Vagina (tissue), 2 donors: ENCODE measurements at regions not wholly inside any gene's neighbourhood (a gene's known extent, or its start where the extent isn't known, plus 50 kb on each side); places are given as distances from the start of the nearest gene placed in this dataset.

ENCODE experiments used
- DNase-seq, 2 donors: peaks; one replicate each; pipeline ENCODE4 v3.0.0-alpha.2; 2017; ENCODE audit errors: extremely low spot score in 2 of 2
- H3K27ac ChIP-seq: fragments of 200-600 bp; sonication (generic); one replicate; pipeline ENCODE4 v1.5.1; 2019
- H3K27me3 ChIP-seq: fragments of 200-600 bp; sonication (generic); one replicate; pipeline ENCODE4 v1.5.1; 2019
- H3K36me3 ChIP-seq, 2 donors: fragments of 200-600 bp; sonication (generic); one replicate each; pipeline ENCODE4 v1.5.1; 2017 to 2019
- H3K4me1 ChIP-seq: fragments of 200-600 bp; sonication (generic); one replicate; pipeline ENCODE4 v1.5.1; 2019
- H3K4me3 ChIP-seq, 2 donors: fragments of 200-600 bp; sonication (generic); 1 replicate in 1 of 2; 2 replicates in 1 of 2; pipeline ENCODE4 v1.5.1; 2016 to 2019
- H3K9me3 ChIP-seq: fragments of 200-600 bp; sonication (generic); one replicate; pipeline ENCODE4 v1.5.1; 2019
- CTCF ChIP-seq, 3 experiments: fragments of 450-650 bp in 2 of 3; fragments of 200-600 bp in 1 of 3; sonication (generic) in 1 of 3; IDR thresholded peaks; one replicate each; pipeline ENCODE4 v1.5.1; 2017 to 2019; ENCODE audit warnings: antibody characterized with exemption in 3 of 3, mild to moderate bottlenecking in 2 of 3, moderate library complexity in 2 of 3
- POLR2A ChIP-seq, 2 donors: fragments of 450-650 bp; IDR thresholded peaks; one replicate each; pipeline ENCODE4 v1.6.1; 2017; ENCODE audit warnings: antibody characterized with exemption in 2 of 2, mild to moderate bottlenecking in 2 of 2, moderate library complexity in 2 of 2
- POLR2AphosphoS5 ChIP-seq, 2 donors: sonication (generic); formaldehyde crosslinking; IDR thresholded peaks; one replicate each; pipeline ENCODE4 v1.9.0; 2017; ENCODE audit warnings: antibody characterized with exemption in 2 of 2, mild to moderate bottlenecking in 2 of 2, low read depth in 1 of 2; ENCODE audit not compliant: insufficient read depth in 1 of 2
- intact Hi-C: fragments of 100-400 bp; cut with DNase I; formaldehyde crosslinking; loops from one replicate; pipeline ENCODE4 v1.15.1; 2023

- no peak overlapping the region for H3K4me3 ChIP-seq
- no peaks in the 10 kb centered on the region for H3K36me3 ChIP-seq
- TF ChIP-seq POLR2A (IDR thresholded peaks at IDR 0.05): no peak
- no peak for TF ChIP-seq POLR2AphosphoS5 (IDR thresholded peaks at IDR 0.05; ENCODE audit: insufficient read depth in 1 of 2, low read depth in 1 of 2)
- TF ChIP-seq CTCF (IDR thresholded peaks at IDR 0.05): no peak
- no peaks in the 10 kb centered on the region for H3K9me3 ChIP-seq
- no peaks in the 10 kb centered on the region for H3K27me3 ChIP-seq
- intact Hi-C loops: no loop called here
- DNase-seq: no peak
- H3K4me1 ChIP-seq: peaks cover 54% of the 10 kb centered on the region
- H3K27ac ChIP-seq: no peak overlapping the region
Observed at GRCh38 chr3:27593173-27593572, 109.0 kb upstream of the SLC4A7 start.

DNA sequence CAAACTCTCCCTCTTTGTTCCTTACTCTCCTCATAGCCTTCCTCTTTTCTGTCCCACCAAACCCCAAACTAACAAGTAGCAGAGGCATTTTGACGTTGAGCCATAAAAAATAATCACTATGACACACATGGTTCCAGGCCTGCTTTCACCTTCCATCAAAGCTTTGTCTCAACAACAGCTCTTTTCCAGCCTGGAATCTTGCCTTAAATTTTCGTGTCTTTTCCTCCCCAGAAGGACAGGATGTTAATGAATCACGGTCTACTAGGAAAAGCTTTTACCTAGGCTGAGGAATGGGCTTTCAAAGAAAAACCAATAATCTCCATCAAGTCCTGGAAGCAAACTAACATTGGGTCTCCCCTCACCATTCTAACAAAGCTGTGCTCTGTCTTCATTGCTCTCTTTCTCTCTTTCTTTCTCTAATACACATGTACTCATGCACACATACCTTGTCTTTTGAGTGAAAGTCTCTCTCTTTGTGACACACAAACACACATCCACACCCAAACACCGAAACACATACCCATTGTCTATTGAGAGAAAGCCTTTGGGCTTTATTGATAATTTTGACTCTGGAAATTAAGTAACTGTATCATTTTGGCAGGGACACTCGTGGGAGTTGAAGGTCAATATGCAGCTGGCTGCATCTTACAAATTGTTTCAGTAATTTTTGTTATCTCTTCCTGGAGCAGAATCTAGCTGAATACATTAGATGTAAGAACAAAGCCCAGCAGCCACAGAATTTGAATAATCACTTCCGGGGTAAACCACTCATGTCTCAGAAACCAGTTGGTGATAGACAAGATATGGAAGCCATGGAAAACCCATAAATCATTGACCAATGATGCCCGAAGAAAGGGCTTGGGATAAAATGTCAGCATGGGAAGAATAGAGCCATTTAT, 107.4 kb upstream of the SLC4A7 start:
- Histone ChIP-seq H3K4me3 (no peak overlapping the region), H3K36me3 (no peaks in the 10 kb centered on the region), H3K27me3 (no peaks in the 10 kb centered on the region), H3K9me3 (no peaks in the 10 kb centered on the region), H3K4me1 (peaks cover 48% of the 10 kb centered on the region), H3K27ac (peak overlapping the region; percentile 59)
- DNase-seq: no peak
- TF ChIP-seq CTCF (IDR thresholded peaks at IDR 0.05) (no peak), POLR2AphosphoS5 (IDR thresholded peaks at IDR 0.05; ENCODE audit: insufficient read depth in 1 of 2, low read depth in 1 of 2) (no peak), POLR2A (IDR thresholded peaks at IDR 0.05) (no peak)
- intact Hi-C loops: no loop called here

DNA sequence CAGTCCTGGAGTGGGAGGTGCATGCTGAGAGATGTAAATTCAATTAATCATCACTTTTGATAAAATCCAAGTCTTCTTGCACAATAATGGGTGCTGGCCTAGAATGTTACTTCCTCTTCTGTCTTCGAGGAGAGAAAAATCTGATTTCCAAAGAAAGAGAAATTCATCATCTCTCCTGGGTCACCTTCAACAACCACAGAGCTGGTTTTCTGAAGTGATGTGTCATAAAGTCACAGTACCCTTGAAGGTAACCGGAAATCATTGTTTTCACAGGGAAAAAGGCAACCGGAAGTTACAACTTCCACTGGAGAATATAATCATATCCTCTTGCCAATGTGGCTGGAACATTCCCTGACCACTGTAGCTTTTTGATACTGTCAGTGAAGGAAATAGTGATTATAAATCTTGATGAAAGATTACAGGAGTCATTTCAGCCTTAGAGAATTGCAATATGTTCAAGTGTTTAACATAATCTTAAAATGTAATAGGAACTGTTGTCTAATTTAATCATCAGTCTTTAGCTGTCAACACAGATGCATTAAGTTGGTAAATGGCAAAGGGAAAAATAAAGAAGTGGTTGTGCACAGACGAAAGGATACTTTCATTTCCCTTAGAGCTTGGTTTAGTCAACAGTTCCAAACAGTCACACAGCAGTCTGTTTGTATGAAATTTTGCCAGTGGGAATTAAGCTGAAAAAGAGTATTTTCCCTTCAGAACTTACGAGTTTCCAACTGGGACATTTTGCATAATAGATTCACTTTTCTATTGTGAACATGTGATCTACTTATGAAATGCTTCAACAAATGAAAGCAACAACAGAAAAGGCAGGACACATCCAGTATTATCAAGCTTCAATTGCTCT, 106.5 kb upstream of the SLC4A7 start:
- H3K4me3 ChIP-seq: no peak overlapping the region
- TF ChIP-seq POLR2AphosphoS5 (IDR thresholded peaks at IDR 0.05; ENCODE audit: insufficient read depth in 1 of 2, low read depth in 1 of 2): peak in 1 of 2 donors; percentile 64
- TF ChIP-seq CTCF (IDR thresholded peaks at IDR 0.05): no peak
- no peak for TF ChIP-seq POLR2A (IDR thresholded peaks at IDR 0.05)
- intact Hi-C loops: no loop called here

GRCh38 chr3:27589795-27590194, 105.6 kb upstream of the SLC4A7 start:
- intact Hi-C loops: no loop called here
- Histone ChIP-seq H3K36me3 (no peaks in the 10 kb centered on the region), H3K9me3 (no peaks in the 10 kb centered on the region), H3K4me1 (peaks cover 45% of the 10 kb centered on the region), H3K4me3 (no peak overlapping the region), H3K27ac (peak overlapping the region; percentile 59), H3K27me3 (no peaks in the 10 kb centered on the region)
- TF ChIP-seq POLR2AphosphoS5 (IDR thresholded peaks at IDR 0.05; ENCODE audit: insufficient read depth in 1 of 2, low read depth in 1 of 2) (no peak), POLR2A (IDR thresholded peaks at IDR 0.05) (no peak), CTCF (IDR thresholded peaks at IDR 0.05) (no peak)
- no peak for DNase-seq

More for the DNA sequence above, 106.5 kb upstream of the SLC4A7 start:
- Histone ChIP-seq H3K27ac (peak overlapping the region; percentile 59), H3K36me3 (no peaks in the 10 kb centered on the region), H3K9me3 (no peaks in the 10 kb centered on the region), H3K4me1 (peaks cover 43% of the 10 kb centered on the region), H3K27me3 (no peaks in the 10 kb centered on the region)
- DNase-seq: no peak
